HG02623 (cell line): ENCODE measurements at regions not wholly inside any gene's neighbourhood (a gene's known extent, or its start where the extent isn't known, plus 50 kb on each side); places are given as distances from the start of the nearest gene placed in this dataset.
"Not testable (repeated sequence)": the region's sequence is repeated elsewhere in the genome, so short reads cannot be mapped to it uniquely, and the experiment has no call there.

Experiments
- ATAC-seq: cut with Tn5 transposase; IDR thresholded peaks from one replicate; pipeline ENCODE4 v1.9.1; 2021; ENCODE audit warnings: moderate library complexity; ENCODE audit not compliant: unreplicated experiment

DNA sequence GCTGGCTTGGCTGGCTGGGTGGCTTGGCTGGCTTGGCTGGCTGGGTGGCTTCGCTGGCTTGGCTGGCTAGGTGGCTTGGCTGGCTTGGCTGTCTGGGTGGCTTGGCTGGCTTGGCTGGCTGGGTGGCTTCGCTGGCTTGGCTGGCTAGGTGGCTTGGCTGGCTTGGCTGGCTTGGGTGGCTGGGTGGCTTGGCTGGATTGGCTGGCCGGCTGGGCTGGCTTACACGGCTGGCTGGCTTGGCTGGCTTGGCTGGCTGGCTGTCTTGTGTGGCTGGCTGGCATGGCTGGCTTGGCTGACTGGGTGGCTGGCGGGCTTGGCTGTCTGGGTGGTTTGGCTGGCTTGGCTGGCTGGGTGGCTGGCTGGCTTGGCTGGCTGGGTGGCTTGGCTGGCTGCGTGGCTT is 437.0 kb downstream of the GOLGA6L6 start:
- ATAC-seq = not testable (repeated sequence)

DNA sequence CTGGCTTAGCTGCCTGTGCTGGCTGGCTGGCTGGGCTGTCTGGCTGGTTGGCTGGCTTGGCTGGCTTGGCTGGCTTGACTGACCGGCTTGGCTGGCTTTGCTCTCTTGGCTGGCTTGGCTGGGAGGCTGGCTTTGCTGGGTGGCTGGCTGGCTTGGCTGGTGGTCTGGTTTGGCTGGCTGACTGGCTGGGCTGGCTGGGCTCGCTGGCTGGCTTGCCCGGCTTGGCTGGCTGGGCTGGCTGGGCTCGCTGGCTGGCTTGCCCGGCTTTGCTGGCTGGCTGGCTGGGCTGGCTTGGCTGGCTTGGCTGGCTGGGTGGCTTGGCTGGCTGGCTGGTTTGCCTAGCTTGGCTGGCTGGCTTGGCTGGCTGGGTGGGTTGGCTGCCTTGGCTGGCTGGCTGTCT is 438.7 kb downstream of the GOLGA6L6 start:
- ATAC-seq = not testable (repeated sequence)

DNA sequence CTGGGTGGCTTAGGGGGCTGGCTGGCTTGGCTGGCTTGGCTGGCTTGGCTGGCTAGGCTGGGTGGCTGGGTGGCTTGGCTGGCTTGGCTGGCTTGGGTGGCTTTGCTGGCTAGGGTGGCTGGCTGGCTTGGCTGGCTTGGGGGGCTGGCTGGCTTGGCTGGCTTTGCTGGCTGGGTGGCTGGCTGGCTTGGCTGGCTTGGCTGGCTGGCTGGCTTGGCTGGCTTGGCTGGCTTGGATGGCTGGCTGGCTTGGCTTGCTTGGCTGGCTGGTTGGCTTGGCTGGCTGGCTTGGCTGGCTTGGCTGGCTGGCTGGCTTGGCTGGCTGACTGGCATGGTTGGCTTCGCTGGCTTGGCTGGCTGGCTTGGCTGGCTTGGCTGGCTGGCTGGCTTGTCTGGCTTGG is 439.4 kb downstream of the GOLGA6L6 start:
- not testable (repeated sequence) for ATAC-seq

DNA sequence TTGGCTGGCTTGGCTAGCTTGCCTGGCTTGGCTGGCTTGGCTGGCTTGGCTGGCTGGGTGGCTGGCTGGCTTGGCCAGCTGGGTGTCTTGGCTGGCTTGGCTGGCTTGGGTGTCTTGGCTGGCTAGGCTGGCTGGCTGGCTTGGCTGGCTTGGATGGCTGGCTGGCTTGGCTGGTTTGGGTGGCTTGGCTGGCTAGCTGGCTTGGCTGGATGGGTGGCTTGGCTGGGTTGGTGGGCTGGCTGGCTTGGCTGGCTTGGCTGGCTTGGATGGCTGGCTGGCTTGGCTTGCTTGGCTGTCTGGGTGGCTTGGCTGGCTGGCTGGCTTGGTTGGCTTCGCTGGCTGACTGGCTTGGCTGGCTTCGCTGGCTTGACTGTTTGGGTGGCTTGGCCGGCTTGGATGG is 440.3 kb downstream of the GOLGA6L6 start:
- ATAC-seq = not testable (repeated sequence)

DNA sequence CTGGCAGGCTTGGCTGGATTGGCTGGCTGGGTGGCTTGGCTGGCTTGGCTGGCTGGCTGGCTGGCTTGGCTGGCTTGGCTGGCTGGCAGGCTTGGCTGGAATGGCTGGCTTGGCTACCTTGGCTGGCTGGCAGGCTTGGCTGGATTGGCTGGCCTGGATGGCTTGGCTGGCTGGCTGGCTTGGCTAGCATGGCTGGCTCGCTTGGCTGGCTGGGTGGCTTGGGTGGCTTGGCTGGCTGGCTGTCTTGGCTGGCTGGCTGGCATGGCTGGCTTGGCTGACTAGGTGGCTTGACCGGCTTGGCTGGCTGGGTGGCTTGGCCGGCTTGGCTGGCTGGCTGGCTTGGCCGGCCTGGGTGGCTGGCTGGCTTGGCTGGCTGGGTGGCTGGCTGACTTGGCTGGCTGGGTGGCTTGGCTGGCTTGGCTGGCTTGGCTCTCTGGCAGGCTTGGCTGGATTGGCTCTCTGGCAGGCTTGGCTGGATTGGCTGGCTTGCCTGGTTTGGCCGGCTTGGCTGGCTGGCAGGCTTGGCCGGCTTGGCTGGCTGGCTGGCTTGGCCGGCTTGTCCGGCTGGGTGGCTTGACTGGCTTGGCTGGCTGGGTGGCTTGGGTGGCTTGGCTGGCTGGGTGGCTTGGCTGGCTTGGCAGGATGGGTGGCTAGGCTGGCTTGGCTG is 440.9 kb downstream of the GOLGA6L6 start:
- ATAC-seq = not testable (repeated sequence)

DNA sequence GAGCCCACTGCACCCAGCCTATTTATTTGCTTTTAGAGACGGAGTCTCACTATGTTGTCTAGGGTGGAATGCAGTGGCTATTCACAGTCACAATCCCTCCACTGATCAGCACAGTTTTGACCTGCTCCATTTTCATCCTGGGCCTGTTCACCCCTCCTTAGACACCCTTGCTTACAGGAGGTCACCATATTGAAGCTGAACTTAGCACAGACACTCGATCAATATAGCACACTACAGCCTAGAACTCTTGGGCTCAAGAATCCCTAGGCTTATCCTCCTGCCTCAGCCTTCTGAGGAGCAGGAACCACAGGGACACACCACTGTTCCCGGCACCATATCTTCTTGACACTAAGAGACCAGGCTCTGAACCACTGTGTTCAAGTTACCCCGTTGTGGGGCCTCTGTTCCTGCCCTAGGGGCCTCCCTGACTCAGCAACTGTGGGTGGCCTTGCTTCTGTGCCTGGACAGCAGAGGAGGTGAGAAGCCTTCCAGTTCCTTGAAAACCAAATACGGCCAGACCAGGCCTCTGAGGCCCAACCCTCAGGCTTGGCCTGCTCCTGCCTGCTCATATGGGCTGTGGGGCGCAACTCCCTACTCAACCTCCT is 445.8 kb downstream of the GOLGA6L6 start:
- ATAC-seq = not testable (repeated sequence)

DNA sequence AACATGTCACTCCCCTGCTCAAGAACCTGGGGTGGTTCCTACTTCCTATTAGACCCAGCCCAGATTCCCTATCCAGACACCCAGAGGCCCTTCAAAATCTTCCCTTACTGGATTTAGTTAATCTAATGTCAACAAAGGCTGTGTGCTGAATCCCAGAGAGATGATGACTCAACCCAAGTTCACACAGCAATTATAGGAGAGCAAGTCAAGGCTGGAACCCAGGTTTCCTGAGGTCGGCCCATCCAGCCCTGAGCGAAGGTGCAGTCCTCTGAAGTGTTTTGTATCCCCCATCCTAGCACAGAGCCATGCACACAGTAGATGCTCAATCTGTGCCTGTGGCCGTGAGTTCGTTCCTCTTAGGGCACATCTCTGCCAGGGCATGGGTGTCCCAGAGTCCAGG is 452.1 kb downstream of the GOLGA6L6 start:
- ATAC-seq = not testable (repeated sequence)

DNA sequence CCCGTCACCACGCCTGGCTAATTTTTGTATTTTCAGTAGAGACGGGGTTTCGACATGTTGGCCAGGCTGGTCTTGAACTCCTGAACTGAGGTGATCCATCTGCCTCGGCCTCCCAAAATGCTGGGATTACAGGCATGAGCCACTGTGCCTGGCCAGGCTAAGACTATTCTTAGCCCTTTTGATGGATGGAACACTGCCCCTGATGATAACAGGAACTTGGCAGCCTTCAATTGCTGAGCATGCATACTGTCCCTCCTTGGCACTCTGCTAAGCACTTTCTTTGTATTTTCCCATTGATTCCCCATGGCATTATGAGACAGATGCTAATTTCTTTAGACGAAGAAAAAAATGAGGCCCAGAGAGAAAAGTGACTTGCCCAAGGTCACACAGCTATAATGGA is 457.6 kb downstream of the GOLGA6L6 start:
- ATAC-seq = not testable (repeated sequence)

DNA sequence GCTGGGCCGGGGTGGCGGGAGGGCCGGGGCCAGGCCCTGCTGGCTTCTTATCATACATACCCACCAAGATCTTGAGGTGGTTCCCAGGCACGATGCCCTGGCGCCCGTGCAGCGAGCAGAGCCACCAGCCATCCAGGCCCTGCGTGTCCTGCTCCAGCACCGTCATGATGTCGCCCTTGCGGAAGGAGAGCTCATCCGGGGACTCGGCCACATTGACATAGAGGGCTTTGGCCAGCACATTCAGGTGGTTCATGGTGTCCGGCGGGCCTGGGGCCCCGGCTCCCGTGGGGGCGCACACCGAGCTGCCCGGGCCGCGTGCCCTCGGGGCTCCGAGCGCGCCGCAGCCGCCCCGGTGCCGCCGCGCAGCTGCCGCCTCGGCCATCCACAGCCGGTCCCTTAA is 467.5 kb downstream of the GOLGA6L6 start:
- ATAC-seq = not testable (repeated sequence)

DNA sequence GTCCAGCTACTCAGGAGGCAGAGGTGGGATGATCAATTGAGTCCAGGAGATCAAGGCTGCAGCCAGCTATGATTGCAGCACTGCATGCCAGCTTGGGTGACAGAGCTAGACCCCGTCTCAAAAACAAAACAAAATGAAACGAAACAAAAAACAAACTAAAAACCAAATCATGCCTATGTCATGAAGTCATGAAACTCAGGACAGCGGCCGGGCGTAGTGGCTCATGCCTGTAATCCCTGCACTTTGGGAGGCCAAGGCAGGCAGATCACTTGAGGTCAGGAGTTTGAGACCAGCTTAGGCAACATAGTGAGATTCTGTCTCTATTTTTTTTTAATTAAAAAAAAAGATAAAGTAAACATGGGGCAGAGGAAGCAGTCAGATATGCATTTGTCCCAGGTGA is 472.6 kb downstream of the GOLGA6L6 start:
- ATAC-seq = not testable (repeated sequence)

DNA sequence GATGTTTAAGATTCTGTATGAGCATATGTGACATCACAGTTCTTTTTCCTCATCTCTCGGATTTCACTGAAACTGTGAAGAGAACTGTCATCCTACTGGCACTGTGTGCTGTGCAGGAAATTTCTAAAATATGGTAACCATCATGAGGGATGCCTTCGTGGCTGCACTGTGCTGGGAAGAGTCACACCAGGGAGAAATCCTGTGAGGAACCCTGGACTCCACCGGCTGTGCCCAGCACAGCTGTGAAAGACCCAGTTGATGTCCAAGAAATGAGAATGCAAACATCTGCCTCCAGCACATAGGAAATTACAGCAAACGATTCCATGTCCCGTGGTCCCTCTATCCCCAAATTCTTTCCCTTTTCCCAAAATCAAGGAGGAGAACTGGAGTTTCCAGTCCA is 475.4 kb downstream of the GOLGA6L6 start:
- ATAC-seq = not testable (repeated sequence)

DNA sequence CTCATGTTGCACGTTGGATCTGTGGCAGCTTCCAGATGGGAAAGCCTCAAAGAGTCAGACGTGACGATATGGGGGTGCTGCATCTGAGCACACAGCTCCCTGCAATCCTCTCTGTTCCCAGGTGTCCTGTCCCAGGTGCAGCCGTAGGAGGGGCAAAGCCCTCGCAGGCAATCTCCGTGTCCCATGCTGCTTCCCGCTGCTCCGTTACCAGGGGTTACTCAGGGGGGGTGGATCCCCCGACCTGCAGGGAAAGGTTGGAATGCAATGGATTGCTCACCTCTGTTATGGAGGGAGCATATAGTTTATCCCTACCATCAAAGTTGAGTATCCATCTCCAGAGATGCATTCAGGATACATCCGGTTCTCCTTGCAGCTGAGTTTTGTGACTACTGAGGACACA is 476.1 kb downstream of the GOLGA6L6 start:
- ATAC-seq = not testable (repeated sequence)

DNA sequence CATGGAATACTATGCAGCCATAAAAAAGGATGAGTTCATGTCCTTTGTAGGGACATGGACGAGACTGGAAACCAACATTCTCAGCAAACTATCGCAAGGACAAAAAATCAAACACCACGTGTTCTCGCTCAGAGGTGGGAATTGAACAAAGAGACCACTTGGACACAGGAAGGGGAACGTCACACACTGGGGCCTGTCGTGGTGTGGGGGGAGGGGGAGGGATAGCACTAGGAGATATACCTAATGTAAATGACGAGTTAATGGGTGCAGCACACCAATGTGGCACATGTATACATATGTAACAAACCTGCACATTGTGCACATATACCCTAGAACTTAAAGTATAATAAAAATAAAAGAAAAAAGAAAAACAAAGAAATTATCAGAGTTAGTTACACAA is 478.4 kb downstream of the GOLGA6L6 start:
- not testable (repeated sequence) for ATAC-seq

DNA sequence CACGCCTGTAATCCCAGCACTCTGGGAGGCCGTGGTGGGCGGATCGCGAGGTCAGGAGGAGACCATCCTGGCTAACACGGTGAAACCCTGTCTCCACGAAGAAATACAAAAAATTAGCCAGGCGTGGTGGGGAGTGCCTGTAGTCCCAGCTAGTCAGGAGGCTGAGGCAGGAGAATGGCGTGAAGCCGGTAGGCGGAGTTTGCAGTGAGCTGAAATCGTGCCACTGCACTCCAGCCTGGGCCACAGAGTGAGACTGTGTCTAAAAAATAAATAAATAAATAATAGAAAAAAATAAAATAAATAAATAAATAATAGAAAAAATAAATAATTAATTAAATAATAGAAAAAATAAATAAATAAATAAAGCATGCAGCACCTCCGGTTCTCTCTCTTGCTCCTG is 480.8 kb downstream of the GOLGA6L6 start:
- not testable (repeated sequence) for ATAC-seq

DNA sequence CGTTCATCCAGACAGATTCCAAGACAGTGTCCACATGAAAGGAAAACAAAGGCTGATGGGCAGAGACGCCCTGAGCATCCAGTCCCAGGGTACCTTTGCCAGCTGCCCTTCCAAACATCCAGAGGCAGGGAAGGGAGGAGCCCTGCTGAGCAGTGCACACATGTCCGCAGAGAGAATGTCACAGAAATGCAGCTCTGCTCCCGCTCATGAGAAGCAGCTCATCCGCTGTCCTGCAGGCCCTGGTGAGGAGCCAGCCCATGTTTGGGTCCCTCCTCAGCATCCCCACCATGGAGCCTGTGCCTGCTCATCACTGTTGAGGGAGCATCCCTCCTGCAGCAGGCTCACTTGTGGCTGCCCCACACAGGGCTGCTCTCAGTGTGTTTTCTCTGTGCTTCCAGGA is 484.7 kb downstream of the GOLGA6L6 start:
- ATAC-seq = not testable (repeated sequence)

DNA sequence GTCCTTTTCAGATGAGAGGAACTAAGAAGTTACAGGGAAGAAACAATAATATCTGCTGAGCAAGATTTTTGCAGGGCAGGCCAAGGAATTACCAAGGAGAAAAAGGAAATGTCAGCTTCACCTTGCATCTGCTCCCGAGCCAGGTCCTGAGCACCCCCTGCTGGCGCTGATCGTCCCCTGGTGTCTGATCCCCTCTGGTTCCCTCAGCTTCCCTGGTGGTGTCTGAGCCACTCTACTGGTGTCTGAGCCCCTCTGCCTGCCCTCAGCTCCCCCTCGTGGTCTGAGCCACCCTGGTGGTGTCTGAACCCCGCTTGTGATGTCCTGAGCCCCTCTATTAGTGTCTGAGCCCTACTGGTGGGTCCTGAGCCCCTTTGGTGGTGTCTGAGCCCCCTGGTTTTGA is 485.7 kb downstream of the GOLGA6L6 start:
- not testable (repeated sequence) for ATAC-seq

DNA sequence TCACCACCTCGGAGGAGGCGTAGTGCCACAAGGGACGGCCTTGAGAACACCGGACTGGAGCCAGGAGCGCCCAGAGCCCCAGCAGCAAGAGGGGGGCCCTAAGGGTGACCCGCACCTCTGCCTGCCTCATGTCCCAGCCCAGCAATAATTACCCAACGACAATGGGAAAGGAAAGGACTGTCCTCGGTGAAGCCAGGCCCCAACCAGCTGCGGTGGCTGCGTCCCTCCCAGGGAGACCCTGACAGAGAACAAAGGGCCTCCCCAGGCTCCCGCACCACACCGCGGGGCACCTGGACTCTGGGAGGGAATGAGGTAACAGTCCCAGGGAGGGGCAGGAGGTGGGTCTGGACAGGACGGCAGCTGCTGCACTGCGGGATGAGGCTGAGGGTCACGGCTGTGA is 493.4 kb downstream of the GOLGA6L6 start:
- not testable (repeated sequence) for ATAC-seq

DNA sequence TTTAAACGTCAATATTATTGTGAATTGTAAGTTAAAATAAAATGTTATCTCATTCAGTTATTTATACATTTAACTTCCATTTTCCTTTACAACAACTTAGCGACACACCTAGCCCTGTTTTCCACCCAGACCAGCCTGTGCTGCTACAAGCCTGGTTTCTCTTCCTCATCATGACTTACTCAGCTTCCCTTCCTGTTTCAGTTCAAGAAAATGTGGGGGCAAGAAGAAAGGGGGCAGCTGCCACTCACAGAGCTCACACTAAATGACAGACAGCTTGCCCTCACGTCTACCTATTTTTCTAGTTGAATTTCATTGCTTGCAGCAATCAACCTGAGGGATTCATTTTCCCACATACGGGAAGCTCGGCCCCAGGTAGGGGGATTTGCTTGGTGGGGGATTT is 496.4 kb downstream of the GOLGA6L6 start:
- not testable (repeated sequence) for ATAC-seq

DNA sequence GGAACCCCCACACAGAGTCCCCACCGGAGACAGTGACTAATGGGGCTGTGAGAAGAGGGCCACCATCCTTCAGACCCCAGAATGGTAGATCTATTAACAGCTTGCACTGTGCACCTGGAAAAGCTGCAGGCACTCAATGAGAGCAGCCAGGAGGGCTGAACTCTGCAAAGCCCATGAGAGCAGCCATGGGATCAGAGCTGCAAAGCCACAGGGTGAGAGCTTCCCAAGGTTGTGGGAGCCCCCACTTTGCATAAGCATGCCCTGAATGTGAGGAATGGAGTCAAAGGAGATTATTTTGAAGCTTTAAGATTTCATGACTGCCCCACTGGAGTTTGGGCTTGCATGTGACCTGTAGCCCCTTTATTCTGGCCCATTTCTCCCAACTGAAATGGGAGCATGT is 500.9 kb downstream of the GOLGA6L6 start:
- not testable (repeated sequence) for ATAC-seq

DNA sequence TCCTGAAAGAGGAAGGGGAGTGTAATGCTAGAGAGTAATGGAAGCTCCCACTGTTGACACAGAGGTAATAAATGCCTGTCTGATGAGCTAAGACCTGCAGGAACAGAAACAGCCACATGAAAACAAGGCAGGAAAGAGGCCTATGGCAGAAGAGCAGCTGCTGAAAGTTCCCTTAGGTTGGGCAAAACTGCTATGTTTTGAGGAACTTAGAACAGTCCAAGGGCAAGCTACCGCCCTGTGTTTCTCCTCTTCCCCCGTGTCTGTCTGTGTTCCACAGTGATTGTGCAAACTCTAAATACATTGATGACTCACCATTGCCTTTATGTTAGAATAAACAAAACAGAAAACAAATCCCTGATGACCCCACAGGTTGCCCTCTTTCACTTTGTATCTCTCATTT is 516.6 kb downstream of the GOLGA6L6 start:
- not testable (repeated sequence) for ATAC-seq

DNA sequence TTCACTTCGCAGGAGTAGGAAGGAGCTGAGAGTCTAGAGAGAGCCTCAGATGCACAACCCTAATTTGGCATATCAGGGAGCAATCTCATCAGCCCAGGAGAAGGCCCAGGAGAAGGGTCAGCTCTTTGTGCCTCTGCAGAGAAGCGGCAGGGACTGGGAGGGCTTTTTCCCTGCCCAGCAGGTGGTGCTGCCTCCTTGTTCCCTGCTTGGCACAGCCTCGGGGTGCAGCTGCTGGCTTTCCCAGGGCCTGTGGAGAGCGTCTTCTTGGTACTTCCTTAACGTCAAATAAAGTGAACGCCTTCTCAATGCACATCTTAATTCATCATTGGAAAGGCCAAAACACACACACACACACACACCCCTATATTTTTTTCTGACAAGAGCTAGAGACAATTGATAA is 519.3 kb downstream of the GOLGA6L6 start:
- ATAC-seq = not testable (repeated sequence)

DNA sequence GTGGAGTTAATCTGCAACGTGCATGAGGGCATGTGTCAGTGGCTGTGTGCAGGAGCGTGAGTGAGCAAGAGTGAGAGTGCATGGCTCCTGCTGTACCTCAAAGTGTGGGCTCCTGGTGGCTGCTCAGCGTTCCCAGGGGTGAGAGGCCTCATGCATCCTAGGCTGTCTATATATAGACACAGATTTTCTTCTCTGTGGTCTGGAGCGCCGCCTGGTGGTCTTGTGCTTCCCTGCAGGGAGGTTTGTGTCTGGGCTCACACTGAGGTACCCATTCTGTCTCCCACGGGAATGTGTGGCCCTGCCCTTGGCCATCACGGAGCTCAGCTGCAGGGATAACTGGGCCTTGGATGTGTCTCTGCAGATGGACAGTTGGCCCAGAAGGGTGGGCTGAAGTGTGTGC is 520.2 kb downstream of the GOLGA6L6 start:
- not testable (repeated sequence) for ATAC-seq

DNA sequence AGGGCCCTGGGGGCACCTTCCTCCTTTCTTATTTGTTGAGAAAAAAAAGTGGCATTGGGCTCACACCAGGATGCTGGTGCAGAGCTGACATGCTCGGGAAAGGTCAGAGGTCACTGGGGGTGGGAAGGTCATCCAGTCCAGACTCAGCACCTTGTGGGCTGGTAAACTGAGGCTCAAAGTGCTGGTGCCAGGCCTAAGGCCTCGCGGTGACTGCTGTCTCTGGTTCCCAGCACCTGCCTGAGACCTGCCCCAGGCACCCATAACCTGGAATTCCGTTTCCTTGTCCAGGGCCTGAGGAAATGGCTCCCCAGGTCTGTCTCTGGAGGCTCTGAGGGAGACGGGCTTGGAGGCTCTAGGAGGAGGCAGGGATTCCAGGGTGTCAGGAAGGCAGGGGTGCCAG is 521.0 kb downstream of the GOLGA6L6 start:
- not testable (repeated sequence) for ATAC-seq
